OCI-LY7 (cell line): ENCODE measurements at regions not wholly inside any gene's neighbourhood (a gene's known extent, or its start where the extent isn't known, plus 50 kb on each side); places are given as distances from the start of the nearest gene placed in this dataset.

Source experiments
- EZH2phosphoT487 ChIP-seq: fragments of 200-600 bp; sonication (generic); IDR thresholded peaks from 2 replicates; pipeline ENCODE4 v1.6.1; 2018; ENCODE audit warnings: low read depth, borderline replicate concordance, mild to moderate bottlenecking, mixed run types, antibody characterized with exemption, low read length, moderate library complexity, mixed read lengths
- TF ChIP-seq, protein P1 (sequence below): fragments of 200-600 bp; sonication (generic); conservative IDR thresholded peaks from 2 replicates; pipeline ENCODE4 v1.5.1; 2014; ENCODE audit warnings: mild to moderate bottlenecking, antibody characterized with exemption, low read length, moderate library complexity, mixed read lengths

DNA sequence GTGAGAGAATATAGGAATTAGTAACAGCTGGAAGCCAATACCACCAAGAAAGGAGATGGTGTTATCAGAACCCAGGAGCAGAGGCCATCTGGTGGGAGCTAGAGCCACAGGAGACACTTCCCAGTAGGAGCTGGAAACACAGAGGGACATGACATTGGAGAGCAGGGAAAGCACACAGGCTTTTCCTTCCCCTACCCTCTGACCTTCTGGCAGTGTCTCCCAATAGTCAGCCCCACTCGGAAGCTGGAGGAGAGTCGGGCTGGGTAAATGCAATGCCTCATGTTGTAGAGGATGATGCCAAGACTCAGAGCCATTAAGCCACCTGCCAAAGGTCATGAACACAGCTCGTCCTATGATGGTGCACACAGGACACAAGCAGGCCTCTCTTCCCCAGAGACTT is 538.5 kb downstream of the BCL11B start:
- TF ChIP-seq, protein P1, sequence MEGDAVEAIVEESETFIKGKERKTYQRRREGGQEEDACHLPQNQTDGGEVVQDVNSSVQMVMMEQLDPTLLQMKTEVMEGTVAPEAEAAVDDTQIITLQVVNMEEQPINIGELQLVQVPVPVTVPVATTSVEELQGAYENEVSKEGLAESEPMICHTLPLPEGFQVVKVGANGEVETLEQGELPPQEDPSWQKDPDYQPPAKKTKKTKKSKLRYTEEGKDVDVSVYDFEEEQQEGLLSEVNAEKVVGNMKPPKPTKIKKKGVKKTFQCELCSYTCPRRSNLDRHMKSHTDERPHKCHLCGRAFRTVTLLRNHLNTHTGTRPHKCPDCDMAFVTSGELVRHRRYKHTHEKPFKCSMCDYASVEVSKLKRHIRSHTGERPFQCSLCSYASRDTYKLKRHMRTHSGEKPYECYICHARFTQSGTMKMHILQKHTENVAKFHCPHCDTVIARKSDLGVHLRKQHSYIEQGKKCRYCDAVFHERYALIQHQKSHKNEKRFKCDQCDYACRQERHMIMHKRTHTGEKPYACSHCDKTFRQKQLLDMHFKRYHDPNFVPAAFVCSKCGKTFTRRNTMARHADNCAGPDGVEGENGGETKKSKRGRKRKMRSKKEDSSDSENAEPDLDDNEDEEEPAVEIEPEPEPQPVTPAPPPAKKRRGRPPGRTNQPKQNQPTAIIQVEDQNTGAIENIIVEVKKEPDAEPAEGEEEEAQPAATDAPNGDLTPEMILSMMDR: no peak
- no peak for TF ChIP-seq EZH2phosphoT487
